Mesothelial cell of epicardium (in vitro differentiated cells): ENCODE measurements at regions not wholly inside any gene's neighbourhood (a gene's known extent, or its start where the extent isn't known, plus 50 kb on each side); places are given as distances from the start of the nearest gene placed in this dataset.
"Not testable (repeated sequence)": the region's sequence is repeated elsewhere in the genome, so short reads cannot be mapped to it uniquely, and the experiment has no call there.

Experiments
- DNase-seq, 2 experiments: peaks; one replicate each; pipeline ENCODE4 v3.0.0; 2021; ENCODE audit warnings: low spot score in 2 of 2; ENCODE audit not compliant: unreplicated experiment in 2 of 2
- H3K27ac Mint-ChIP-seq: 2 replicates; pipeline ENCODE4 v1.8.0; 2021; ENCODE audit warnings: mixed read lengths
- H3K27me3 Mint-ChIP-seq: 2 replicates; pipeline ENCODE4 v1.8.0; 2021; ENCODE audit warnings: low read depth, mixed read lengths
- H3K36me3 Mint-ChIP-seq: 2 replicates; pipeline ENCODE4 v1.8.0; 2021; ENCODE audit warnings: mixed read lengths
- H3K4me1 Mint-ChIP-seq: 2 replicates; pipeline ENCODE4 v1.8.0; 2021; ENCODE audit warnings: mixed read lengths
- H3K4me3 Mint-ChIP-seq: 2 replicates; pipeline ENCODE4 v1.8.0; 2021; ENCODE audit warnings: mild to moderate bottlenecking, moderate library complexity, mixed read lengths
- H3K9me3 Mint-ChIP-seq: 2 replicates; pipeline ENCODE4 v1.8.0; 2021; ENCODE audit warnings: mixed read lengths
- CTCF ChIP-seq: fragments of 200-600 bp; sonication (generic); IDR thresholded peaks from one replicate; pipeline ENCODE4 v1.5.0; 2021; ENCODE audit warnings: antibody characterized with exemption; ENCODE audit not compliant: unreplicated experiment

- Mint-ChIP-seq H3K9me3 (peaks cover 49% of the 10 kb centered on the region), H3K27me3 (no peaks in the 10 kb centered on the region), H3K4me1 (peaks cover 8% of the 10 kb centered on the region), H3K4me3 (no peak overlapping the region), H3K27ac (no peak overlapping the region), H3K36me3 (no peaks in the 10 kb centered on the region)
- DNase-seq: no peak
- TF ChIP-seq CTCF: no peak
These were observed 117.5 kb downstream of the ZNF429 start for GRCh38 chr19:21622920-21623319.

- Mint-ChIP-seq H3K27ac (no peak overlapping the region), H3K4me1 (peaks cover 8% of the 10 kb centered on the region), H3K36me3 (no peaks in the 10 kb centered on the region), H3K4me3 (no peak overlapping the region), H3K9me3 (peaks cover 47% of the 10 kb centered on the region), H3K27me3 (no peaks in the 10 kb centered on the region)
- TF ChIP-seq CTCF: no peak
- DNase-seq: no peak
These were observed 116.3 kb downstream of the ZNF429 start for GRCh38 chr19:21621671-21622070.

GRCh38 chr19:21617740-21618339 is 112.4 kb downstream of the ZNF429 start:
- Mint-ChIP-seq H3K4me1 (peaks cover 6% of the 10 kb centered on the region), H3K27me3 (no peaks in the 10 kb centered on the region)

GRCh38 chr19:21614776-21615175 is 109.4 kb downstream of the ZNF429 start:
- H3K27ac Mint-ChIP-seq, H3K36me3 Mint-ChIP-seq, H3K27me3 Mint-ChIP-seq: not testable (repeated sequence)

More at GRCh38 chr19:21617740-21618339, 112.4 kb downstream of the ZNF429 start:
- no peak for DNase-seq
- H3K27ac Mint-ChIP-seq: no peak overlapping the region
- H3K9me3 Mint-ChIP-seq: peaks cover 35% of the 10 kb centered on the region
- peaks cover 4% of the 10 kb centered on the region for H3K36me3 Mint-ChIP-seq
- TF ChIP-seq CTCF: no peak
- H3K4me3 Mint-ChIP-seq: no peak overlapping the region

GRCh38 chr19:21613201-21613600 is 107.8 kb downstream of the ZNF429 start:
- not testable (repeated sequence) for DNase-seq, H3K4me3 Mint-ChIP-seq, H3K27ac Mint-ChIP-seq, H3K36me3 Mint-ChIP-seq, H3K27me3 Mint-ChIP-seq
- Mint-ChIP-seq H3K9me3 (peaks cover 47% of the 10 kb centered on the region), H3K4me1 (peaks cover 28% of the 10 kb centered on the region)

More at GRCh38 chr19:21614776-21615175, 109.4 kb downstream of the ZNF429 start:
- peaks cover 24% of the 10 kb centered on the region for H3K4me1 Mint-ChIP-seq
- peaks cover 48% of the 10 kb centered on the region for H3K9me3 Mint-ChIP-seq
- H3K4me3 Mint-ChIP-seq, DNase-seq: not testable (repeated sequence)

- peaks cover 4% of the 10 kb centered on the region for H3K36me3 Mint-ChIP-seq
- H3K27me3 Mint-ChIP-seq: no peaks in the 10 kb centered on the region
- TF ChIP-seq CTCF: no peak
- peaks cover 36% of the 10 kb centered on the region for H3K4me1 Mint-ChIP-seq
- H3K27ac Mint-ChIP-seq: peak overlapping the region; percentile 85
- DNase-seq: no peak
- H3K9me3 Mint-ChIP-seq: peaks cover 41% of the 10 kb centered on the region
- H3K4me3 Mint-ChIP-seq: no peak overlapping the region
These were observed 107.0 kb downstream of the ZNF429 start for GRCh38 chr19:21612403-21612872.
